Kidney (tissue), 13 donors: ENCODE measurements at regions not wholly inside any gene's neighbourhood (a gene's known extent, or its start where the extent isn't known, plus 50 kb on each side); places are given as distances from the start of the nearest gene placed in this dataset.

Experiments used
- DNase-seq, 5 donors: peaks; one replicate each; pipeline ENCODE4 v3.0.0-alpha.2; 2013 to 2020
- FAIRE-seq: peaks from 2 replicates; lab custom pipeline; 2012; peaks lifted over from hg19 to GRCh38; lab: Jason Lieb, UNC
- H3K27ac ChIP-seq, 2 donors: one replicate each; pipeline ENCODE4 v1.7.0; 2013; ENCODE audit warnings: low read depth in 2 of 2, low read length in 2 of 2, inconsistent platforms in 1 of 2
- H3K27me3 ChIP-seq: one replicate; pipeline ENCODE4 v1.7.1; 2013; ENCODE audit warnings: low read length, inconsistent platforms; ENCODE audit not compliant: control insufficient read depth, insufficient read depth
- H3K36me3 ChIP-seq, 3 donors: one replicate each; pipeline versions ENCODE4 v1.7.0 to v1.7.1; 2013; ENCODE audit warnings: low read length in 3 of 3, control low read depth in 1 of 3, inconsistent platforms in 1 of 3; ENCODE audit not compliant: insufficient read depth in 3 of 3, control insufficient read depth in 2 of 3
- H3K4me1 ChIP-seq, 3 donors: one replicate each; pipeline versions ENCODE4 v1.7.0 to v1.7.1; 2013; ENCODE audit warnings: low read length in 3 of 3, inconsistent platforms in 1 of 3, low read depth in 1 of 3; ENCODE audit not compliant: control insufficient read depth in 2 of 3, insufficient read depth in 2 of 3
- H3K4me3 ChIP-seq, 3 donors: one replicate each; pipeline versions ENCODE4 v1.7.0 to v1.8.1; 2013; ENCODE audit warnings: low read length in 3 of 3, control low read depth in 1 of 3, inconsistent platforms in 1 of 3
- H3K9ac ChIP-seq, 3 donors: one replicate each; pipeline versions ENCODE4 v1.7.0 to v1.7.1; 2013; ENCODE audit warnings: low read length in 3 of 3, control low read depth in 1 of 3, inconsistent platforms in 1 of 3
- H3K9me3 ChIP-seq, 3 donors: one replicate each; pipeline versions ENCODE4 v1.7.0 to v1.7.1; 2013; ENCODE audit warnings: low read length in 3 of 3, control low read depth in 1 of 3, inconsistent platforms in 1 of 3; ENCODE audit not compliant: control insufficient read depth in 2 of 3, insufficient read depth in 1 of 3
- CTCF ChIP-seq: IDR thresholded peaks from 3 replicates; pipeline ENCODE4 v1.5.1; 2012; ENCODE audit warnings: mild to moderate bottlenecking, moderate library complexity, borderline replicate concordance; ENCODE audit not compliant: insufficient read depth; ENCODE audit errors: extremely low read depth
- intact Hi-C: fragments of 100-400 bp; cut with DNase I; formaldehyde crosslinking; loops from one replicate; pipeline ENCODE4 v1.11.1; 2022
- donor health status: control.
- donor health status: control.
- donor health status: control.
- donor health status: control.
- donor health status: control.
- donor health status: DM: yes; HTN: yes; CAD: no.
- donor health status: Normal renal cell carcinoma (clear cell type).

- H3K36me3 ChIP-seq: no peaks in the 10 kb centered on the region
- DNase-seq (no peak), FAIRE-seq (no peak)
- no peak overlapping the region for H3K4me3 ChIP-seq
- H3K27ac ChIP-seq: no peak overlapping the region
- intact Hi-C loops: no loop called here
- no peaks in the 10 kb centered on the region for H3K4me1 ChIP-seq
- no peak overlapping the region for H3K9ac ChIP-seq
- H3K27me3 ChIP-seq: no peaks in the 10 kb centered on the region
- H3K9me3 ChIP-seq: no peaks in the 10 kb centered on the region
- no peak for TF ChIP-seq CTCF
Measured at GRCh38 chr6:141110481-141110880, 1022.2 kb upstream of the GJE1 start.

- FAIRE-seq (no peak), DNase-seq (no peak)
- no peaks in the 10 kb centered on the region for H3K9me3 ChIP-seq
- no peak overlapping the region for H3K9ac ChIP-seq
- H3K4me3 ChIP-seq: no peak overlapping the region
- no peak for TF ChIP-seq CTCF
- no peaks in the 10 kb centered on the region for H3K36me3 ChIP-seq
- intact Hi-C loops: no loop called here
- H3K4me1 ChIP-seq: no peaks in the 10 kb centered on the region
- H3K27ac ChIP-seq: no peak overlapping the region
- H3K27me3 ChIP-seq: no peaks in the 10 kb centered on the region
Measured at GRCh38 chr6:141107591-141108160, 1025.0 kb upstream of the GJE1 start.

GRCh38 chr6:141105481-141105880 is 1027.2 kb upstream of the GJE1 start:
- no peaks in the 10 kb centered on the region for H3K36me3 ChIP-seq
- H3K9ac ChIP-seq: no peak overlapping the region
- DNase-seq (peak in 3 of 5 donors; percentile 39 to 75 (median 70)), FAIRE-seq (no peak)
- H3K27ac ChIP-seq: no peak overlapping the region
- H3K4me3 ChIP-seq: peak overlapping the region in 1 of 3 donors; percentile 10
- no peak for TF ChIP-seq CTCF
- intact Hi-C loops: no loop called here
- no peaks in the 10 kb centered on the region for H3K4me1 ChIP-seq
- no peaks in the 10 kb centered on the region for H3K9me3 ChIP-seq
- H3K27me3 ChIP-seq: no peaks in the 10 kb centered on the region

- DNase-seq: peak in 2 of 5 donors; percentile 16 to 17
- Histone ChIP-seq H3K36me3 (no peaks in the 10 kb centered on the region), H3K9ac (no peak overlapping the region), H3K4me3 (no peak overlapping the region), H3K9me3 (no peaks in the 10 kb centered on the region), H3K27me3 (no peaks in the 10 kb centered on the region), H3K4me1 (no peaks in the 10 kb centered on the region), H3K27ac (no peak overlapping the region)
- no peak for TF ChIP-seq CTCF
- no peak for FAIRE-seq
- intact Hi-C loops: no loop called here
Measured at GRCh38 chr6:141103246-141103645, 1029.5 kb upstream of the GJE1 start.
